NCI-H1417 (cell line): ENCODE measurements at regions not wholly inside any gene's neighbourhood (a gene's known extent, or its start where the extent isn't known, plus 50 kb on each side); places are given as distances from the start of the nearest gene placed in this dataset.
A peak's percentile ranks its signal among the peaks of the same experiment; 100 is the strongest.

ENCODE experiments used
- DNase-seq, 3 experiments: peaks; one replicate each; lab custom pipeline; 2025; lab: John Stamatoyannopoulos, UW

DNA sequence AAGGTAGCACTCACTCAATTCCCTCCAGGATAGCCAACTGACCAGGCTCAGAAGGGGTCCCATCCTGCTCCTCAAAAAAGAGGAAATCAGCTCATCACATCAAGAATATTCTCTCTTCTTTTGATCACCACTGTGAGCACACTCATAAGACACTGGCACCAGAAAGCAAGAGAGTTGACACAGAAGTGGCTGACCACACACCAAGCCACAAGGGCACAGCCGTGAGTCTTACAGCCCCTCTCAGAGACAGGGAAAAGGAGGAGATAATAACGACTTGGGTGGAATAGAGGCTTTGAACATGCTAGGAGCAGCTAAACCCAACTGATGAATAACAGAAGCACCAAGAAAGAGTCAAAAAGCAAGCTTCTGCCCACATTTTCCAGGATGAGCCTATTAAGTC, 249.1 kb upstream of the PREP start:
- no peak for DNase-seq

GRCh38 chr6:105650347-105650746, 247.5 kb upstream of the PREP start:
- DNase-seq = no peak

DNA sequence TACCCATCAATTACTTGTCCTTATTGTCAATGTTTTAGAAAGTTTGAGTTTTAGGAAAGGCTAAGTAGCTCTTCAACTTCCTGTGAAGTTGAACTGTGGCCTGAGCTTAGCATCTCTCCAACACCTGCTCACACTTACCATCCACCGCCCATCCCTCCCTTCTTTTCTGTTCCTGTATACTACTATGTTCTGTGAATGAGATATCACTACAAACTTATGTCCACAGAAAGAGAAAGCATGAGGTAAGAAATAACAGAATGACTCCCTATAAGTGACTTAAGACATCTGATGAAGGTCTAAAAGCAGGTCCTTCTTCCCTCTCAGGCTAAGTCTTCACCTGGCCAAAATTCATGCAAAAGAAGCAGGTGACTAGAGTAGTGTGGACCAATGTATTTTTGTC, 246.3 kb upstream of the PREP start:
- no peak for DNase-seq

GRCh38 chr6:105648276-105648675, 245.4 kb upstream of the PREP start:
- peak in 2 of 3 experiments; percentile 3 to 16 for DNase-seq

GRCh38 chr6:105646391-105646867, 243.5 kb upstream of the PREP start:
- no peak for DNase-seq

DNA sequence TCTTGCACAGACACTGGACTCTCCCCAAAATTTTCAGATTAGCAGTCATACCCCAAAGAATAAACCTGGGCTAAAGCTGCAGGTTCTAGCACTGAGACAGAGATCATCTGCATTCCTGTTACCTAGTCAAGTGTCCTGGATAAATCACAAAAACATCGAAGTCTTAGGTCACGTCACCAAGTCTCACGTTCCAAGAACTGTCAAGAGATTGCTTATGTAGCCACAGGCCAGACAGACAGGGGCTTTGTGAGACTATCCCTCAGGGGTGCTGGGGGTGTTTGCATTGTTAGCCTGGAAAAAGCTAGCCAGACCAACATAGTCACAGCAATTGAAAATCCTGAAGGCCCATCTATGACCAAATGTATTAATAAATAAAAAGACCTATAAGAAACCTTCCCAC, 243.1 kb upstream of the PREP start:
- DNase-seq = no peak

DNA sequence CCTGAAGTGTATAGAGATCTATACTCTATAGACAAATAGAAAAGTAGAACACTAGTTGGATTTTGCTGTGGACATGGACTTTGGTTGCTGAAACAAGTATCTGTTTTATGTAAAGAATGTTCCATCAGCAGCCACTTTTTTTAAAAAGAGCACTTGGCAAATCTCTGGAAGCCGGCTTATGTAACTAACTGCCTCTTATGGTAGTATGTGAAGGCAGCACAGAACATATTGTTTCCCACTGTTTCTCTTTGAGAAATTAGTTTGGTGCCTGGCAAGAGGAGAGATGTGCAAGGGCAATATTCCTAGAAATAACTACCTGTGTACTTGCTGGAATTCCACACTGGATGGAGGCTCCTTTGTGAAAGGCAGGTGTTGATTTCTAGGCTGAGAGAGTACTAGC, 242.3 kb upstream of the PREP start:
- DNase-seq = no peak

- DNase-seq = no peak
Measured at GRCh38 chr6:105644691-105645090, 241.8 kb upstream of the PREP start.

GRCh38 chr6:105644073-105644489, 241.2 kb upstream of the PREP start:
- no peak for DNase-seq

DNA sequence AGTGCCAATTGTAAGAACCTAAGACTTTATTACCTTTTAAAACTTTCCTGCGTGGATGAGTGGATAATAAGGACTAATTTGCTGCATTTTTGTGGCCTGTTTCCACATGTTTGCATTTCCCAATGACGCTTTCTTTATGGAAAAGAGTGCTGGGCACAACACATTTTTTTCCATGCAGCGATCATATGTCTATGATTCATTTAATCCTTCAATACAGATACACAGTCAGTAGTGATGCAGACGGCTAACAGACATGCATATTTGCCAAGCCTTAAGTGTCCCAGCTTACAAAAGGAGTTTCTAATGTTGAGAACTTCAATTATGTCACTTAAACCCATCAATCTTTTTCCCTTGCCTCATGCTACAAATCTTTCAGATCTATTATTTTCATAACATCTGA, 239.8 kb upstream of the PREP start:
- peak; percentile 2 to 64 (median 22) for DNase-seq

- no peak for DNase-seq
Measured at GRCh38 chr6:105641504-105641903, 238.6 kb upstream of the PREP start.

DNA sequence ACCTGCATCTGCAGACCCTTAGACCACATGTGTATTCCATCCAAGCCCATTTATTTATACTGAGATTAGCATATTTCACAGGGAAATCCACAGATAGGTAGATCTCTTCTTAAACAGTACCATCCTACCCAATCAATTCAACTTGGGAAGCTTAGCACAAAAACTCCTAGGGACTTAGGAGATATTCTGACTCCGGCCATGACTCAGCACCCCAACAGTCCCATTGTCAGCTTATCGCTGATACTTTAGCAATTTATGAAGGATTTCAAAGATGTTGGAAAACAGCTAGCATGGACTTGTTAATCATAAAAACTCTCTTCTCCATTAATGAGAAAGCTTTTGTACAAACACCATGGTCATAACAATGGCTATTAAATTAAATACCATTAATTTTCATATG, 236.2 kb upstream of the PREP start:
- no peak for DNase-seq

GRCh38 chr6:105633814-105634213, 230.9 kb upstream of the PREP start:
- DNase-seq = no peak

GRCh38 chr6:105628156-105628860, 225.4 kb upstream of the PREP start:
- DNase-seq = no peak

DNA sequence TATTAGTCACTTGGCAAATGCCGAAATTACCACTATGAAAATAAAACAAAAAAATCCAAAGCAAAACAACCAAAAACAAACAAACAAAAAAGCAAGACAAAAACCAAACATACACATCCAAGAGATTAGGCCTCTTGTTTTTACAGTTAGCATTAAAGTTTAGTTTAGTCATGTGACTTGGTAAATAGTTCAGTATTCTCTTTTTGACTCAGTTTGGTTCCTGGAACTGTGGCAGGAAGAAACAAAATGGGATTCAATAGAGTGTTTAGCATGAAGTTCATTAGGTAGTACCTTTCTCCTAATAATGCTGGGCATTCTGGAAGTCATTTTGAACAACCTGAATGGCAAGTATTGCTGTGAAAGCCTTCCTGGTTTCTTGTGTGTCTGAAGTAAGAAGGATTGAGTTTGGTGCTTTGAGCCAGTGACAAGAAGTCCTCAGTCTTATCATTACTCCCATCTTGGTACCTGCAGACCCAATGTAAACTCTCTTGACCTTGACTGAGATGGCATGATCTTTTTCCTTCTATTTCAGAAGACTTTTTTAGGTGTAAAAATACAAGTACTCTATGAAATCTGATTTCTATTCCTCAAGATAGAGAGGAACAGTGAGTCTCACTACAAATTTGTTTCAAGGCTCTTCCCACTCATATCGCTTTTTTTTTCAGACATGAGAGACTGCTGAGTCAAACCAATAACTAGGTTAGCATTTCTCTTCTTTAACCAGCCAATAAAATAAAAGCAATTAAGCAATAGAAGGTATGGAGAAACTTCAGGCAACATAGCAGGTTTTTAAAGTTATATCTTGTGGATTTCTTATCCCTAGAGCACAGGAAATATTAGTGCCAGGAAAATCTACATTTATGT, 223.6 kb upstream of the PREP start:
- no peak for DNase-seq

DNA sequence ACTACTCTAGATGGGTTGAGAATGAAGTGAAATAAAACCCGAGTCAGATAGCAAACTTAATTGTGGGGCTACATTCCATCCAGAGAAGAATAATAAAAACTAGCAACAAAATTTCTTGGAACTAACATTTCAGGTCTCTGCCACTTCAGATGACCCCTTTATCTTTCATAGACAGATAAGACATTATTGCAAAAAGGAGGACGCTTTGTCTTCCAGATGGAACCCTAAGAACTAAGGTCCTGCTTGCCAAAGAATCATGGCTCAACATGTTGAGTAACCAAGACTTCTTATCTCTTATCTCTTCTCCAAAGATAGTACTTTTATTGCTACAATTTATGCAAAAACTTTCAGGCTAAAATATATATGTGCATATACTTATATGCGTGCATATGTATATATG, 221.1 kb upstream of the PREP start:
- DNase-seq = no peak

DNA sequence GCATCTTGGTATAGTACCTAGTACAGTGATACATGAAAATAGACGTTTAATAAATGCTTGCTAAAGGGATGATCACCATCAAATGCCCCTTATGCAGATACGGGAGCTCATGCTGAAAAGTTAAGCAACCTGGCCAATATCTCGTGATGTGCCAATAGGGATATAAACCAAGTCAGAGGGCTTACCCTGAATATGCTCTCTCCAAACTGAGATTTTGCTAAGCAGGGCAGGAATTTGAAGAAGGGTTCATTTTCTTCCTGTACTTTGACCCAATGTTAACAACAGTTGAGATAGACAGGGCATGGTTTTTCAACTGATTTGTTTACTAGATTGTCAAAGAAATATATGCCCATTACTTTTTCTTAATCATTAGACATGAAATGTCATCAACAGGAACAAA, 219.3 kb upstream of the PREP start:
- DNase-seq = no peak

DNA sequence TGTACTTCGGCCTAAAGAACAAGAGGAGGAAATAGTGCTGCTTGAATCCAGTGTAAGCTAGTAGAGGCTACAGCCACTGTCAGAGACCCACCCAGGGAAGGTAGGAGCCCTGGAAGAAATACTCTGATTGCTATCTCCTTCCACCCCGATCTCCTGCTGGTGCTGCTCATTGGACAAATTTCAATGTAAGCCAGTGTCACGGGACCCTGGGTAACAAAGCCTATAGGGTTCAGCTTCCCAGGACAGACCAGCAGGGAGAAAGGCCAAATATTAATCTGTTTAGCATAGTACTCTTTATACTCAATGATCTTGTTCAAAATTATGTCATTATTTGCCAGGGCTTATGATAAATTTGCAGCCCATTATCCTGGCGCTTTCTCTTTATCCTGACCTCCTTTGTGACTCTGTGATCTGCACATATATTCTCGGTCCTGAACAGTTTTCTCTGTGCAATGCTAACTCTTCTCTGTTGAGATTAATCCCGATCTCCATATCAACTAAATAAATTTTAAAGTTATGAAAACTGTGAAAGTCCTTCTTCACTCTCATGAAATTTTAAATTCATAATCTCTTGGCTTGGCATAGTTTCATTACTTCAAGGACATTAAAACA, 218.8 kb upstream of the PREP start:
- DNase-seq = no peak

DNA sequence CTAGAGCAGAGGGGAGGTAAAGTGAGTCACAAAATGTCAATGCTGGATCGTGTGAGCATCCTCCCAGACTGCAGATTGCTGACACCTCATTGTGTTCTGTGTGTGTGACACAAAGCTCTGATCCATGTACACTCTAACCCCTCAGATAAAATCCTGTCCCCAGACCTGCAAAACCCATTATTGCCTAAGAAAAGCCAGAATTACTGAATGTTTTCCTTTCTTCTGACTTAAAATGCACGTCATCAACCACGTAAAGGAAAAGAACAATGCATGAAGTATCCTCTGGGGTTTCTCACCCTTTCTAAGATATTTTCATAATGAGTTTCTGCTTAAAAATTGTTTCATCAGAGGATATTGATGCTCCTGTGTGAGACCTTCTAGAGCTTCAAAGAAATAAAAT, 218.0 kb upstream of the PREP start:
- no peak for DNase-seq

- no peak for DNase-seq
Measured at GRCh38 chr6:105619971-105620741, 217.3 kb upstream of the PREP start.

GRCh38 chr6:105618247-105618646, 215.4 kb upstream of the PREP start:
- DNase-seq = no peak

DNA sequence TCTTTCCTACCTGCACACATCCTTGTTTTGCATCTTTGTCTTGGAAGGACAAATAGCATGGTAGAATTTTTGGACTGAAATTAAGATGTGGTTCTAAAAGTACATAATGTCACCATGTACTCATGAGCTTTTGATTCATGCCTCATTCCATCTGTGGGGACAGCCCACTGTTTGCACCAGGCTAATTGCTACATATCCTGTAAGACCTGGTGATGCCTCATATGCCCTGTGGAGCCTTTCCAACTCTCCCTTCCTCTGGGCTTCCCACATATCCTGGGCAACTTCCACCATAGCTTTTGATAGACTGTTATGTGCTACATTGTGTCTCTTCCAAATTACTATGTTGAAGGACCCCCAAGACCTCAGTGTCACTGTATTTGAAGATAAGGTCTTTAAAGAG, 213.6 kb upstream of the PREP start:
- DNase-seq = no peak
